ENCODE measurements at regions not wholly inside any gene's neighbourhood (a gene's known extent, or its start where the extent isn't known, plus 50 kb on each side); places are given as distances from the start of the nearest gene placed in this dataset.

DNA sequence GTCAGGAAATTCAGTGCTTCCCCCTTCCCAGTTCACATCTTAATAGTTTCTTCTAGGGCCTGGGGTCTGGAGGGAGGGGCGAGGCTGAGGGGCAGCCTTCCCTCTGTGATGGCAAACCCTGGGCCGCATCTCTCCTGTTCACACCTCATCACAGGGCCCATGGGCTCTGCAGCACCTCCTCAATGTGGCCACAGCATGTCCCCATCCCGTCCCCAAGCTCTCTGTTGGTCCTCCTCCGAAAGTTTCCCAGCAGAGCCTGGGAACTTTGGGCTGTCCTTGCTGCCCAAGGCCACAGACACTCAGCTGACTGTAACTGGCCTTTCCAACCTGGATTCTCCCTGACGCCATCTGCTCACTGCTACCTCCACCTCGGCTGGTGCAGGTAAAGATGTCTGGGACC, 112.7 kb upstream of the PTPRM start:
- ChIA-PET CTCF (no interaction called here), POLR2A (ENCODE audit: low non-redundant PET) (no interaction called here)
- DNase-seq (ENCODE audit: low spot score), result no peak
- TF ChIP-seq, protein P1, sequence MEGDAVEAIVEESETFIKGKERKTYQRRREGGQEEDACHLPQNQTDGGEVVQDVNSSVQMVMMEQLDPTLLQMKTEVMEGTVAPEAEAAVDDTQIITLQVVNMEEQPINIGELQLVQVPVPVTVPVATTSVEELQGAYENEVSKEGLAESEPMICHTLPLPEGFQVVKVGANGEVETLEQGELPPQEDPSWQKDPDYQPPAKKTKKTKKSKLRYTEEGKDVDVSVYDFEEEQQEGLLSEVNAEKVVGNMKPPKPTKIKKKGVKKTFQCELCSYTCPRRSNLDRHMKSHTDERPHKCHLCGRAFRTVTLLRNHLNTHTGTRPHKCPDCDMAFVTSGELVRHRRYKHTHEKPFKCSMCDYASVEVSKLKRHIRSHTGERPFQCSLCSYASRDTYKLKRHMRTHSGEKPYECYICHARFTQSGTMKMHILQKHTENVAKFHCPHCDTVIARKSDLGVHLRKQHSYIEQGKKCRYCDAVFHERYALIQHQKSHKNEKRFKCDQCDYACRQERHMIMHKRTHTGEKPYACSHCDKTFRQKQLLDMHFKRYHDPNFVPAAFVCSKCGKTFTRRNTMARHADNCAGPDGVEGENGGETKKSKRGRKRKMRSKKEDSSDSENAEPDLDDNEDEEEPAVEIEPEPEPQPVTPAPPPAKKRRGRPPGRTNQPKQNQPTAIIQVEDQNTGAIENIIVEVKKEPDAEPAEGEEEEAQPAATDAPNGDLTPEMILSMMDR (conservative IDR thresholded peaks at IDR 0.05; ENCODE audit: low read depth), result no peak
- no peak overlapping the region for H3K27ac ChIP-seq

DNA sequence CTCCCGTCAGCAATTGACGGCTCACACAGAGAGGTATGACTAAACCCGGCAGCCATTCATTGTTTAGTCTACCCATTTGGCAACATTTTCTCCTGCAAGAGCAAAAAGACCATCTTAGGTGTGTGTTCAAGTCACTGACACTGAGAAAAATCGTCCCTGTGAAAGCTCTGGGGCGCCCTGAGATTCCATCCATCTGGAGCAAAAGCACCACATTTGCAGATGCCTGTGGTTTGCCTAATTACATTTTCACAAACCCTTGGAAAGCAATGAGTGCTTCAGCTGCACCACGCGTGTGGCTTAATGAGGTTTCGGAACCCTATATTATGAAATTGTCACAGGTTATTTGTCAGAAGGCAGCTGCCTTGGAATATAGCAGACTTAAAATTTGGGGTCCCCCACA, 110.7 kb upstream of the PTPRM start:
- TF ChIP-seq, protein P1 (conservative IDR thresholded peaks at IDR 0.05; ENCODE audit: low read depth), result no peak
- POLR2A ChIA-PET (ENCODE audit: low non-redundant PET), result no interaction called here
- H3K27ac ChIP-seq, result no peak overlapping the region
- DNase-seq (ENCODE audit: low spot score), result no peak
- CTCF ChIA-PET, result no interaction called here

DNA sequence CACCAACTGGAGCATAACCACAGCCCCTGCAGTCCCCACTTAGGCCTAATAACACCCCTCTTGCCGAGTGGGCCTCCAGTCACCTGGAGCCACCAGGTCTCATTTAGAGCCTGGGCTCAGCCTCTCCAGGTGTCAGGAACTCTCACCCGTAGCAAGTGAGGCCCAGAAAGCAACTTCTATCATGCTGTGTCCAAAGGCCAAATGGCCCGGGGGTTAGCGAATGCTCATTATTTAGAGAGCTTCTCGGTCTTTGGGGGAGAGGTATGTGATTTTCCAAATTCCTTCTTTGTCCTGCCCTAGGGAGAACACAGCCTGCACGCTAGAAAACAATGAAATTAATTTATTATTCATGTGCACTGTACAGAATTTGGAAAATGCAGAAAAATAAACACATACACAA, 109.9 kb upstream of the PTPRM start:
- no peak for DNase-seq (ENCODE audit: low spot score)
- CTCF ChIA-PET, result no interaction called here
- TF ChIP-seq, protein P1 (conservative IDR thresholded peaks at IDR 0.05; ENCODE audit: low read depth), result no peak
- POLR2A ChIA-PET (ENCODE audit: low non-redundant PET), result no interaction called here
- H3K27ac ChIP-seq, result no peak overlapping the region

DNA sequence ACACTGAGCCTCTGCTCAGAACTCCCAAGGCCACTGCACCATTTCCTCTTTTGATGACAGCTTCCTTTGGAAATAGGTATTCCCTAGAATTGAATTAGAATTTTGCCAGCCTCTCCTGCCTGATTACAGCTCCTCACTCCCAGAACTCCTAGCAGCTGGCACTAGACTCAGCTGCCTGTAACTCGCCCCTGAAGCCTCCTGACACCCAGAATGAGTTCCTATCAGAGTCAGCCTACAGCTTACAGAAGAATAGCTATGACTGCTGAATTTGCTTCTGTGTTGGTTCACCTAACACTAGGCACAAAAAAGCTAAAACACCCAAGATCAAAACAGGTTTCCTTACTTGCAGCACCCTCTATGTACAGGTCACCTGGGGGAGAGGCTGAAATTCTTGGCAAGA, 108.2 kb upstream of the PTPRM start:
- no peak overlapping the region for H3K27ac ChIP-seq
- no peak for DNase-seq (ENCODE audit: low spot score)
- CTCF ChIA-PET, result no interaction called here
- POLR2A ChIA-PET (ENCODE audit: low non-redundant PET), result no interaction called here
- TF ChIP-seq, protein P1 (conservative IDR thresholded peaks at IDR 0.05; ENCODE audit: low read depth), result no peak

DNA sequence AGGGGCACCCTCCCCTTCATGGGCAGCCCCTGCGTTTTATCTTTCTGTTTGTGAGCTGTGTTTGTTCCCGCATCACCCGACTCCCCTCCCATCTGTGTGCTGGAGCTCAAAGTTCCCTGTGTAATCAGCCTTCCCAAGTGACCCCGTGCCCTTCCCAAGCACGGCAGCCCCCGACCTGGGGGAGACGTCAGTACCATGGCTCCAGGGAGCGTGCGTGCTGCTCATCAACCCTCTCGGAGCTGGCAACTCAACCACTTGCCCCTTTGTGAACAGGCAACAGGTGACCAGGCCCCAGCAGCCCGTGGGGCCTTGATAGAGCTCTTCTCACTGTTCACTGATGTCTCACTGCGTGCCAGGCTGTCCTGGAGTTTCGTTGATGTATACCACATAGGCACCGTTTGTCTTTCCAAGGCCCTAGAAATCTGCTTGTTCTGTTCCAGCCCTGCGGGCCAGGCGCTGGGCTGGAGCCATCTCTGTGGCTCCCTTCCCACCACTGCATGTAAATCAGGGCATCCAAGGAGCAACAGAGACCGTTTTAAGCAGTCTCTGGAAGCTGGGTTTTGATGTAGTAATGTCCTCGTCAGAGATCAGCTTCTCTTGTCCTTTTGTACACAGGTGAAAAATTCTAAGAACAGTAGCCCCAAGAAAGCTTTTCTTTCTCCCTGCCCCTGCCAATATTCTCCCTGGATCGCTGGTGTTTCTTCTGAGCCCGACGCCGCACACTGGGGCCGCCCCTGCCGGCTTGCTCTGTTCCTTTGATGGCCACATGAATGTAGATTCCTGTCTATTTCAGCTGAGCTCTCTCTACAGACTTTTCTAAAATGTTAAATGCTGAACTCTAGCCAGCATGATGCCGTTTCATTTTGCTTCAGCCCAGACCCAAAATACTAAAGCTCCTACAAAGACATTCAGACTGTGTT, 107.0 kb upstream of the PTPRM start:
- CTCF ChIA-PET, result interaction anchor here (1.5 kb wide), 1 partner anchor 10 kb away, joined by 3 read pairs; no protein-coding TSS in a partner anchor

DNA sequence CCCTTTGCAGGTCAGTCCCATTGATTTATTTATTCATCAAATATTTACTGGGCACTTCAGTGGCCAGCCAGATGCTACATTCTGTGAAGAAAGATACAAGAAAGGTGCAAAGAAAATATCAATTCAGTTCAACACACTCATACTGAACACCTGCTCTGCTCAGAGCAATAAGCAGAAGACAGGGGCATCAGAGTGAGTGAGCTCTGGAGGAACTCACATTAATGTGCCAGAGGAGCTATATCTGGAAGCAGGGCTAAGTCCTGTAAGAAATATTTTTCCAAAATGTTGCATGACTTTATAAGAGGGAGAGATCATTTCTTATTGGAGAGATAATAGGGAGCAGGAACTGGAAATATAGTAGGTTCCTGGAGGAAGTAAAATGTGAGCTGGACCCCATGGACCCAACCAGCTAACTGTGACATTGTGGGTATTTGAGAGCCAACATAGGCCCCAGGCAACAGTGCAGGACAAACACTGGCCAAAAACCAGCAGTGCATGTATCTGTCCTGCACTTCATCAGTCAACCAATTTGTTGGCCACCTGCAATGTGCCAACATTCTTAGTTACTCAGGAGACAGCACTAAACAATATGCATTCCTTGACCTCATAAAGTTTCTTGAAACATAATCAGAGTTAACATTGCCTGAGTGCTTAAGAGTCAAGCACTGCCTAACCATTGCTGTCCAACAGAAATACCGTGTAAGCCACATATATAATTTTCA, 102.7 kb upstream of the PTPRM start:
- CTCF ChIA-PET, result no interaction called here
- DNase-seq (ENCODE audit: low spot score), result no peak
- no peak overlapping the region for H3K27ac ChIP-seq
- POLR2A ChIA-PET (ENCODE audit: low non-redundant PET), result no interaction called here
- TF ChIP-seq, protein P1 (conservative IDR thresholded peaks at IDR 0.05; ENCODE audit: low read depth), result no peak

More for the DNA sequence above, 107.0 kb upstream of the PTPRM start:
- no peak overlapping the region for H3K27ac ChIP-seq
- TF ChIP-seq, protein P1 (conservative IDR thresholded peaks at IDR 0.05; ENCODE audit: low read depth), result no peak
- POLR2A ChIA-PET (ENCODE audit: low non-redundant PET), result no interaction called here
- no peak for DNase-seq (ENCODE audit: low spot score)
